DOHH2 (cell line): ENCODE measurements at regions not wholly inside any gene's neighbourhood (a gene's known extent, or its start where the extent isn't known, plus 50 kb on each side); places are given as distances from the start of the nearest gene placed in this dataset.

Source experiments
- H3F3A ChIP-seq: fragments of 200-600 bp; sonication (generic), shearing (Covaris generic); 2 replicates; pipeline ENCODE4 v1.6.0; 2016; ENCODE audit warnings: antibody characterized with exemption, mild to moderate bottlenecking; ENCODE audit not compliant: control insufficient read depth, insufficient read depth
- H3K27ac ChIP-seq: fragments of 200-600 bp; sonication (generic); 2 replicates; pipeline ENCODE4 v1.5.1; 2014; ENCODE audit warnings: low read depth, mild to moderate bottlenecking, low read length, moderate library complexity
- H3K27me3 ChIP-seq: fragments of 200-600 bp; sonication (generic); 2 replicates; pipeline ENCODE4 v1.6.1; 2014; ENCODE audit warnings: mild to moderate bottlenecking, low read length, mixed read lengths; ENCODE audit not compliant: control insufficient read depth
- H3K36me3 ChIP-seq: fragments of 200-600 bp; sonication (generic); 2 replicates; pipeline ENCODE4 v1.6.1; 2014; ENCODE audit warnings: mild to moderate bottlenecking, low read length, moderate library complexity, mixed read lengths; ENCODE audit not compliant: control insufficient read depth
- H3K4me1 ChIP-seq: fragments of 200-600 bp; sonication (generic); 2 replicates; pipeline ENCODE4 v1.6.1; 2014; ENCODE audit warnings: mild to moderate bottlenecking, low read length, mixed read lengths; ENCODE audit not compliant: control insufficient read depth
- H3K4me2 ChIP-seq: fragments of 200-600 bp; sonication (generic); 2 replicates; pipeline ENCODE4 v1.6.0; 2014; ENCODE audit warnings: mild to moderate bottlenecking, low read length, moderate library complexity
- H3K4me3 ChIP-seq: fragments of 200-600 bp; sonication (generic); 2 replicates; pipeline ENCODE4 v1.5.1; 2014; ENCODE audit warnings: mild to moderate bottlenecking, low read length, mixed read lengths
- H3K79me2 ChIP-seq: fragments of 200-600 bp; sonication (generic); 2 replicates; pipeline ENCODE4 v1.6.1; 2014; ENCODE audit warnings: mild to moderate bottlenecking, low read length, mixed read lengths; ENCODE audit not compliant: control insufficient read depth
- H3K9me2 ChIP-seq: fragments of 200-600 bp; sonication (generic); replicated peaks from 2 replicates; pipeline ENCODE4 v1.6.1; 2014; ENCODE audit warnings: mild to moderate bottlenecking, low read length, mixed read lengths; ENCODE audit not compliant: control insufficient read depth
- H3K9me3 ChIP-seq: fragments of 200-600 bp; sonication (generic); 2 replicates; pipeline ENCODE4 v1.6.1; 2014; ENCODE audit warnings: antibody characterized with exemption, low read length, mixed read lengths; ENCODE audit not compliant: control insufficient read depth, insufficient read depth
- H4K20me1 ChIP-seq: fragments of 200-600 bp; sonication (generic); 2 replicates; pipeline ENCODE4 v1.6.0; 2014; ENCODE audit warnings: low read depth, mild to moderate bottlenecking, antibody characterized with exemption, low read length, moderate library complexity; ENCODE audit not compliant: control insufficient read depth, insufficient read depth
- EZH2phosphoT487 ChIP-seq: fragments of 200-600 bp; sonication (generic); IDR thresholded peaks from 2 replicates; pipeline ENCODE4 v1.6.1; 2017; ENCODE audit warnings: borderline replicate concordance, mild to moderate bottlenecking, antibody characterized with exemption, low read length, moderate library complexity, mixed read lengths
- TF ChIP-seq, protein P1 (sequence below): fragments of 200-600 bp; sonication (generic); IDR thresholded peaks from one replicate; pipeline ENCODE4 v1.5.1; 2014; ENCODE audit warnings: antibody characterized with exemption, mild to moderate bottlenecking, low read depth, low read length; ENCODE audit not compliant: poor library complexity, severe bottlenecking

- no peak overlapping the region for H3K27ac ChIP-seq
Observed at GRCh38 chr11:110798201-110798900, 86.1 kb upstream of the ARHGAP20 start.

DNA sequence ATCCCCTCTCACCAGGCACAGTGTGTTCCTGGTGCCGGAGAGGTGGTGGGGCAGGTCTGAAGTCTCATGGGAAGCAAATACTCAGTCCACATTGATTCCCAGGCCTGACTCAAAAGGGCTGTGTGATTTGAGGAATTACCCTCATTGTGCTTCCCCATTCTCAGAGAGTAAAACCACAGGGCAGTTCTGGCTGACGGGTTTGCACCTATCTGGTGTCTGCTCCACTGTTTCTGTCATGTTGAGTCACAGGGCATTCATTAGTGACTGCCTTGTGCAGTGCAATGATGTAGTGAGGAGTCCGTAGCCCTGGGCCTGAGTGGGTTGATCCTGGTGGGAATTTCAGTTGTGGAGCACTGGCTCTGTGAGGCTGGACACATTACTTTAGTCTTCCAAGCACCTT is 85.2 kb upstream of the ARHGAP20 start:
- H3F3A ChIP-seq: no peaks in the 10 kb centered on the region
- no peak overlapping the region for H3K4me3 ChIP-seq
- no peaks in the 10 kb centered on the region for H3K79me2 ChIP-seq
- H3K9me2 ChIP-seq: no peaks in the 10 kb centered on the region
- H3K4me2 ChIP-seq: no peak overlapping the region
- no peaks in the 10 kb centered on the region for H4K20me1 ChIP-seq
- H3K27me3 ChIP-seq: no peaks in the 10 kb centered on the region
- H3K4me1 ChIP-seq: peaks cover 8% of the 10 kb centered on the region
- H3K27ac ChIP-seq: no peak overlapping the region
- no peaks in the 10 kb centered on the region for H3K9me3 ChIP-seq
- H3K36me3 ChIP-seq: no peaks in the 10 kb centered on the region
- TF ChIP-seq, protein P1, sequence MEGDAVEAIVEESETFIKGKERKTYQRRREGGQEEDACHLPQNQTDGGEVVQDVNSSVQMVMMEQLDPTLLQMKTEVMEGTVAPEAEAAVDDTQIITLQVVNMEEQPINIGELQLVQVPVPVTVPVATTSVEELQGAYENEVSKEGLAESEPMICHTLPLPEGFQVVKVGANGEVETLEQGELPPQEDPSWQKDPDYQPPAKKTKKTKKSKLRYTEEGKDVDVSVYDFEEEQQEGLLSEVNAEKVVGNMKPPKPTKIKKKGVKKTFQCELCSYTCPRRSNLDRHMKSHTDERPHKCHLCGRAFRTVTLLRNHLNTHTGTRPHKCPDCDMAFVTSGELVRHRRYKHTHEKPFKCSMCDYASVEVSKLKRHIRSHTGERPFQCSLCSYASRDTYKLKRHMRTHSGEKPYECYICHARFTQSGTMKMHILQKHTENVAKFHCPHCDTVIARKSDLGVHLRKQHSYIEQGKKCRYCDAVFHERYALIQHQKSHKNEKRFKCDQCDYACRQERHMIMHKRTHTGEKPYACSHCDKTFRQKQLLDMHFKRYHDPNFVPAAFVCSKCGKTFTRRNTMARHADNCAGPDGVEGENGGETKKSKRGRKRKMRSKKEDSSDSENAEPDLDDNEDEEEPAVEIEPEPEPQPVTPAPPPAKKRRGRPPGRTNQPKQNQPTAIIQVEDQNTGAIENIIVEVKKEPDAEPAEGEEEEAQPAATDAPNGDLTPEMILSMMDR: no peak
- no peak for TF ChIP-seq EZH2phosphoT487

More at GRCh38 chr11:110798201-110798900, 86.1 kb upstream of the ARHGAP20 start:
- TF ChIP-seq EZH2phosphoT487: no peak
- TF ChIP-seq, protein P1: no peak
- H3K9me2 ChIP-seq: no peaks in the 10 kb centered on the region
- H3K79me2 ChIP-seq: no peaks in the 10 kb centered on the region
- H3F3A ChIP-seq: no peaks in the 10 kb centered on the region
- H3K9me3 ChIP-seq: no peaks in the 10 kb centered on the region
- no peak overlapping the region; the same call in 1 of the 2 replicates for H3K4me2 ChIP-seq
- H3K27me3 ChIP-seq: no peaks in the 10 kb centered on the region
- no peaks in the 10 kb centered on the region for H4K20me1 ChIP-seq
- peaks cover 8% of the 10 kb centered on the region for H3K4me1 ChIP-seq
- H3K4me3 ChIP-seq: no peak overlapping the region
- H3K36me3 ChIP-seq: no peaks in the 10 kb centered on the region

DNA sequence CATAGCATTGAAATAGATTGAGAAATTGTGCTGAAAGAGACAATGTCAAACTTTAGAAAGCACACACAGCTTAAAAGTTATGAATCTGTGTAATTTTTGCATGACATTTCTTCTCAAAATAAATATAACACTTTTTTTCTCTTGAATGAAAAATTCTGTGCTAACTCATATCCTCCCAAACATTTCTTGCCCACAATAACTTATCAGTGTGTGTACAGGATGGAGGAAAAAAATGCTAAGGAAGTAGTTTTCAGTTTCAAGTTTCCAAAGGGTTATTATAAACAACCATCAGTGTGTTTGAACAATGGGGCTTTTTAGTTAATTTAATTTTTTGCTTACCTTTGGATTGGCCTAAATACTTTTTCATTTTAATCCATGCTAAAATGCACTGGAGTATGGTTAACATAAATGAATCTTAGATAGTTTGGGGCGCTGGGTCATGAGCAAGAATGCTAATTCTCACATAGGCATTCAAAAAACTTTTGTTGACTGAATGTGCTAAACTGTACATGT is 82.9 kb upstream of the ARHGAP20 start:
- H4K20me1 ChIP-seq: no peaks in the 10 kb centered on the region
- no peaks in the 10 kb centered on the region for H3K9me3 ChIP-seq
- no peaks in the 10 kb centered on the region for H3K36me3 ChIP-seq
- H3K79me2 ChIP-seq: no peaks in the 10 kb centered on the region
- no peaks in the 10 kb centered on the region for H3K9me2 ChIP-seq
- TF ChIP-seq EZH2phosphoT487: no peak
- TF ChIP-seq, protein P1: no peak
- H3K27me3 ChIP-seq: no peaks in the 10 kb centered on the region
- H3F3A ChIP-seq: no peaks in the 10 kb centered on the region
- no peak overlapping the region for H3K4me3 ChIP-seq
- H3K4me2 ChIP-seq: no peak overlapping the region
- H3K27ac ChIP-seq: no peak overlapping the region
- peaks cover 8% of the 10 kb centered on the region for H3K4me1 ChIP-seq
